Glomerular endothelial cell (primary cell): ENCODE measurements at regions not wholly inside any gene's neighbourhood (a gene's known extent, or its start where the extent isn't known, plus 50 kb on each side); places are given as distances from the start of the nearest gene placed in this dataset.
"Not testable (repeated sequence)": the region's sequence is repeated elsewhere in the genome, so short reads cannot be mapped to it uniquely, and the experiment has no call there.

Experiments
- DNase-seq: peaks from one replicate; pipeline ENCODE4 v3.0.0-alpha.2; 2011; ENCODE audit warnings: low read depth, low spot score; ENCODE audit errors: extremely low read depth

DNA sequence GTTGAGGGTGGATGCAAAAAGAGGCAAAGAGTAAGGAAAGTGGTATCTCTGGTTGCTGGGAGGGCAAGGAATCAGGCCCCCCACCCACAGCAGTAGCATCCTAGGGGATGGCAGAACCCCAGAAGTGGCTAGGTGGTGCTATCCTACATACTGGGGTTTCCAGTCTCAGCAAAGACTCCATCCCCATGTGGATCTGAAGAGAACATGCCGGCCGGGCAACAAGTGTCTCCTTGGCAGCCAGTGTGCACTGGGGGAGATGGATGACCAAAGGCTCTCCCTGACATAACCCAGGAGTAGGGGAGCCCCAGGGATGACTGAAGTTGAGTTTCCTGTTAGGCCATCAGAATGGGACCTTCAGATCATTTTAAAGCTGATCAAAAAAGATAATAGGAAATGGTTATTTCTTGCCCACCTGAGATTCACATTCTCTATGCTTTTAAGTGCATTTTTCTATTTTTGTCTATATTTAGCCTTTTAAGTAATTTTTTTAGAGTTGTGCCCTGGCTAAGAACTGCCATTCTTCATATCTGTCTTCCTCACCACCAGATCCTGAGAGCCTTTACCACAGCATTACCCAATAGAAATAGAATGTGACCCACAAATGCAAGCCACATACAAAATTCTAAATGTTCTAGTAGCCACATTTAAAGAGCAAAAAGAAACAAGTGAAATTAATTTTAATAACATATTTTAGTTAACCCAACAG is 78.7 kb upstream of the SMIM23 start:
- DNase-seq = no peak

- no peak for DNase-seq
These were observed 78.2 kb upstream of the SMIM23 start for GRCh38 chr5:171707442-171707792.

GRCh38 chr5:171709930-171710329 is 75.7 kb upstream of the SMIM23 start:
- DNase-seq = no peak

DNA sequence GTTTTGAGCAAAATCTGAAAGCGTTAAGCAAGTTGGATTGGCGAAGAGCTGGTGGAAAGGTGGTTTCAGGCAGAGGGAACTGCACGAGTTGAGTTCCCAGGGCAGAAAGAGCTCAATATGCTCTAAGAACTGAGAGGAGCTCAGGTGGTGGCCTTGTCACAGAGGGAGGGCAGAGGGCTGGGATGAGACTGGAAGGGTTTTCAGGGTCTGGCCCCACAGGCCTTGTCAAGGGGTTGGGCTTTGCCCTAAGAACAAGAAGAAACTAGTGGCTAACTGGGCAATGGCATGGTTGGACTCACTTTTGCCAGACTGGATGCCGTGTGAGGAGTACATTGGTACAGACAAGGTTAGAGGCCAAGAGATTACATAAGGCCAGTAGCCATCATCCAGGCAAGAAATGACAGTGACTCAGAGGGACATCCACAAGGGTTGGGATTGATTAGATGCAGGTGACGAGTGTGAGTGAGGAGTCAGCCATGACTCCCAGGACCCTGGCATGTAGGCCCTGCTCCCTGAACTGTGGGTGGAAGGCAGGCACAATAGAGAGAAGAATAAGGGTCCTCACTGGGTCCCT is 75.1 kb upstream of the SMIM23 start:
- DNase-seq = no peak

DNA sequence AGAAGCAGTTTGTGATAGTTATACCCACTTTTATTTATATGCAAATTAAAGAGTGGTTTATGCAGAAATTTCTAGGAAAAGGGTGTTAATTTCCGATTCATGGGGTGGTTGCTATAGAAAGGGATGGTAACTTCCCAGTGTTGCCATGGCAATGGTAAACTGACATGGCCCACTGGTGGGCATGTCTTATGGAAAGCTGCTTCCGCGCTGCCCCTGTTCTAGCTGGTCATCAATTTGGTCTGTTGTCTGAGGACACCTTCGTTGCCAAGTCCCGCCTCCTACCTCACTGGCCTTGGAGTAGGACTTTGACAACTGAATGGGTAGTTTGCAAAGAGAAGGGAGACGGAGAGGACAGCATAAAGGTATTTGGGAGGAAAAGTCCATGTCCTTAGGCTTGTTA is 74.0 kb upstream of the SMIM23 start:
- DNase-seq = no peak

- no peak for DNase-seq
These were observed 73.0 kb upstream of the SMIM23 start for GRCh38 chr5:171712616-171713015.

- DNase-seq = no peak
These were observed 72.5 kb upstream of the SMIM23 start for GRCh38 chr5:171713152-171713551.

DNA sequence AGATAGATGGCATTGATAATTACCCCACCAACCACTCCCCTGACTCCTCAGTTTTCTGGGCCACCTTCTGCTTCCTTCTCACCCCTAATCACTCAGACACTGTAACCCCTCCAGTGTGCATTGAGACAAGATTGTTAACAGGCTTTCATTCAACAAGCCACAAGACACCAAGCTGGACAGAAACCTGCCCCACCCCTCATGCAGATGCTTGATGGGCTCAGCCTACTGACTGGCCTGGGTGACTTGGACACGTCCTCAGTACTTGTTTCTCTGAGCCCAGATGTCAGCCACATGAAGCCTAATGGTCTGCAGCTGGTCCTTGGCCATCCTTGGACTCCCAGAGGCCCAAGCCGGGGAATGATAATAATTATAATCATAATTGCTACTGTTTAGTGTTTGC is 71.4 kb upstream of the SMIM23 start:
- no peak for DNase-seq

DNA sequence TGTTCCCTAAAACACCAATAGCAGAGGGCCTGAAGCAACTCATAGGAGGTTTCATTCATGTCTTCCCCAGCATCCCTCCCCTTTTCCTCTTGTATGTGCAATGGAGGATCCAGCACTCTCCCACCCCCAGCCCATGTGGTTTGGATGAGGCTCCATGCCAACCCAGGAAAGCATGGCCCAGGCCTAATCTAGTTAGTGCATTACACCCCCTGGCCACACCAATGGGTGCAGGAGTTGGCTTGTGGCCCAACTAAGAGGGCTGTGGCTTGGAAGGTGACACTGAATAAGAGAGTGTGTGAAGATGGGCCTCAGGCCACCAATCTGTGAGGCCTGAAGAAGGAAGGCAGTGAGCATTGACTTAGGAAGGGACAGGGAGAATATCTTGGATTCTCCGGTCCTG is 70.8 kb upstream of the SMIM23 start:
- no peak for DNase-seq

GRCh38 chr5:171715551-171715950 is 70.1 kb upstream of the SMIM23 start:
- DNase-seq = no peak

- no peak for DNase-seq
These were observed 65.5 kb upstream of the SMIM23 start for GRCh38 chr5:171720086-171720485.

DNA sequence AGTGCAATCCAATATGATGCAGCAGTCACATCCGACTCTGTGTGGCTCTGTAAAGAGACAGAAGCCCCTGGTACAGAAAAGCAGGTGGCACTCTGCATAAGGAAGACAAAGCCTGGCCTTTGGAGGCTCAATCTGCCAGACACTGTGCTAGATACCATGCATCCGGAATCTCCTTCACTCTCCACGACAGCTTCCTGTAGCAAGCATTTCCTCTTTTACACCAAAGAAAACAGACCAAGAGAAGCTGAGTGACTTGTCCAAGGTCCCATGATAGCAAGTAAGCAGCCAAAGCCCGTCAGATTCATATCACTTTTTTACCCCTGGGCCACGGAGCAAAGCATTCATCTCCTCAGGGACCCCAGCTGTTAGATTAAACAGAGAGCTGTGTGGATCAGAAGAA is 64.2 kb upstream of the SMIM23 start:
- no peak for DNase-seq

GRCh38 chr5:171724468-171725204 is 61.0 kb upstream of the SMIM23 start:
- DNase-seq = no peak

DNA sequence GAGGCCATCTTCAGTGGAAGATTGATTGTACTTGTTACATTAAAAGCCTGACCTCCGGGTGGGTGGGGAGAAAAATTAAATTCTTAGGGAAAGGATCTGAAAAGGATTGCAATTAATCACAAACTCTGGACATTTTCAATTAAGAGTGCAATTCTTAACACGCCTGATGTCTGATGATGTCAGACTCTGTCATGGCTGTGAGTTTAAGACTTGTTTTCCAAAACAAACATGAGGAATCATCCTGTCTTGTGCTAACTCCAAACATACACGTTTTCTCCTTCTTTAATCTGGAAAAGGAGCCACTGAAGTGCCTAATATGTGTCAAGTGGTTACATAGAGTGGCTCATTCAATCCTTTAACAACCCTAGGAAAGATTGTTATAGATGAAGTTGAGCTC is 60.4 kb upstream of the SMIM23 start:
- no peak for DNase-seq

DNA sequence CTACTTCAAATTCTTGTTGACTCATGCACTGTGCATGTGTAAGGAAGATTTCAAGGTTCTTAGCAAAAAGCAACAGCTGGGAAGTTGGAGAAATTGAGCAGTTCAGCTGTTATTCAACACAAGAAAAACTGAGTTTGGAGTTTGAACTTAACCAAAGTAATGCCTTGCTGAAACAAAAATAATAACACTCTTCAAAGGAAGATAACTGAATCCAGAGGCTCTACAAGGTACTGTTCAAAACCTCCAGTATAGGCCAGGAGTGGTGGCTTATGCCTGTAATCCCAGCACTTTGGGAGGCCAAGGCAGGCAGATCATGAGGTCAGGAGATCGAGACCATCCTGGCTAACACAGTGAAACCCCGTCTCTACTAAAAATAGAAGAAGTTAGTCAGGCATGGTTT is 58.8 kb upstream of the SMIM23 start:
- not testable (repeated sequence) for DNase-seq

DNA sequence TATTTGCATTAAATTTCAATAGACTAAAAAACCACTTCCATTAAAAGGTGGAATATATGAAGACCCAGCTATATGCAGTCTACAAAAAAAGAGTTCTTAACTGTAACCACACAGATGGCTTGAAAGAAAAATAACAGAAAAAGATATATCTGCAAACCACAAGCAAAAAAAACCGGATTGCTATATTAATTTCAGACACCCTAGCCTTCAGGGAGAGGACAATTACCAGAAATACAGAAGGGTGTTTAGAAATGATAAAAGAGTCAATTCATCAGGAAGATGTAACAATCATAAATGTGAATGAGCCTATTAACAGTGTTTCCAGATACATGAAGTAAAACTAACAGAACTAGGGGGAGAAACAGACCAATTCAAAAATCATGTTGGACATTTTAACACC is 56.9 kb upstream of the SMIM23 start:
- no peak for DNase-seq
